Stimulated activated effector memory CD8-positive, alpha-beta T cell treated with anti-CD3 and anti-CD28 coated beads, Interleukin-12 subunit alpha, Interleukin-12 subunit beta, amount 100 ng/mL, for 72 hours (primary cell): ENCODE measurements at regions not wholly inside any gene's neighbourhood (a gene's known extent, or its start where the extent isn't known, plus 50 kb on each side); places are given as distances from the start of the nearest gene placed in this dataset.

ENCODE experiments used
- ATAC-seq: fragments of 150-1000 bp; cut with Tn5 transposase; 2 replicates; pipeline ENCODE4 v1.10.0; 2021
- DNase-seq, 2 donors: peaks; one replicate each; pipeline ENCODE4 v3.0.0; 2021 to 2022; ENCODE audit warnings: low spot score in 2 of 2
- H3K27ac Mint-ChIP-seq: one replicate; pipeline ENCODE4 v1.8.0; 2022; ENCODE audit warnings: mild to moderate bottlenecking, mixed read lengths
- H3K36me3 Mint-ChIP-seq: one replicate; pipeline ENCODE4 v1.8.0; 2022; ENCODE audit warnings: mild to moderate bottlenecking, mixed read lengths
- H3K4me1 Mint-ChIP-seq: one replicate; pipeline ENCODE4 v1.8.0; 2022; ENCODE audit warnings: mixed read lengths
- H3K4me3 Mint-ChIP-seq: one replicate; pipeline ENCODE4 v1.8.0; 2022; ENCODE audit warnings: mild to moderate bottlenecking, mixed read lengths
- H3K9me3 Mint-ChIP-seq: one replicate; pipeline ENCODE4 v1.8.0; 2022; ENCODE audit warnings: mixed read lengths

DNA sequence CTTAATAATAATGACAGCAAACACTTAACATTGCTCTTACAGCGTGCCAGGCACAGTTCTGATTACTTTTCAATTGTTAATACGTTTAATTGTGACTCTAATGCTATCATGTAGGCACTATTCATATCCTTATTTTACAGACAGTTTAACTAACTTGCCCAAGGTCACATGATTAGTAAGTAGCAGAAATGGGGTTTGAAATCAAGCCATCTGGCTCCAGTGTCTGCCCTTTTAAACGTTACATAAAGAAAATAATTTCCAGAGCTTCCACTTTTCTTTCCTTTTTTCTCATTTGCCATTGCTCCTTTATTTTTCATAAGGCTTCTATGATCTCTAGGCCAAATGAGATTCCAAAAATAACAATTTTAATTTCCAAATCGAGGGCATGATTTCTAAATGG, 50.6 kb upstream of the IKZF2 start:
- Mint-ChIP-seq H3K4me3 (no peak overlapping the region), H3K27ac (no peak overlapping the region), H3K36me3 (no peaks in the 10 kb centered on the region), H3K4me1 (no peaks in the 10 kb centered on the region), H3K9me3 (no peaks in the 10 kb centered on the region)
- ATAC-seq (no peak), DNase-seq (no peak)

DNA sequence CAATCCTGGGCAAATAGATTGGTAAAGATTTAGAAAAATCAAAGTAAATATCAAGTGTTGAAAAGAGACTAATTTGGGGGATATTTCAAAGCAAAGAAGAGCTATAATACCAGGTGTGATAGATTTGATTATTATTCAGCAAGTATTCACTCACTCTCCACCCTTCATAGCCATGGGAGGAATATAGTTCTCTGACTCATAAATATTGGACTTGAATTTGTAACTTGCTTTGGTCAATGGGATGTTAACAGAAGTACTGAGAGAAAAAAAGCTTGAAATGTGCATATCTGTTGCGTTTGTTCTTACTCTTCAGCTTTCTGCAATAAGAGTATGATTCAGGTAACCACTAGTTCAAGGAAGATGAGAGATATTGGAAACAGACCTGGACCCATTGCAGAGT, 54.5 kb upstream of the IKZF2 start:
- Mint-ChIP-seq H3K27ac (no peak overlapping the region), H3K4me1 (no peaks in the 10 kb centered on the region), H3K36me3 (no peaks in the 10 kb centered on the region), H3K9me3 (no peaks in the 10 kb centered on the region), H3K4me3 (no peak overlapping the region)
- DNase-seq (no peak), ATAC-seq (no peak)

DNA sequence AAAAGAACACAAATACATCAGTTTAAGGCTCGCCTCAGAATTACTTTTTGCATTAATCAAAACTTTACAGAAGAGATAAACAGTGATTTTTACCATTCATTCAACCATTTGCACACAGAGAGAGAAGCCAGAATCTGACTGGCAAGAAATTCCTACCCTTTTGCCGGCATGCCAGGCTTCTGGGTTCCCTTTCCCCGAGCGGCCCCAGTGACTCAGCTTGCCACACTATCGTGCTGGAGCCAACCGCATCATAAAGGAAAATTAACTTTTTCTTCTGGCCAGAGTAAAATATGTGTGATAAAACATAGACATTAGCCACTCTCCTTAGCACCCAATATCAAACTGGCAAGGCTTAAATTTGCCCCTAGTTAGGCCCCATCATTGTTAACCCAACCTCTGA, 61.8 kb upstream of the IKZF2 start:
- H3K4me3 Mint-ChIP-seq = no peak overlapping the region
- H3K36me3 Mint-ChIP-seq = no peaks in the 10 kb centered on the region
- no peaks in the 10 kb centered on the region for H3K4me1 Mint-ChIP-seq
- H3K9me3 Mint-ChIP-seq = no peaks in the 10 kb centered on the region
- ATAC-seq (no peak), DNase-seq (no peak)
- no peak overlapping the region for H3K27ac Mint-ChIP-seq

DNA sequence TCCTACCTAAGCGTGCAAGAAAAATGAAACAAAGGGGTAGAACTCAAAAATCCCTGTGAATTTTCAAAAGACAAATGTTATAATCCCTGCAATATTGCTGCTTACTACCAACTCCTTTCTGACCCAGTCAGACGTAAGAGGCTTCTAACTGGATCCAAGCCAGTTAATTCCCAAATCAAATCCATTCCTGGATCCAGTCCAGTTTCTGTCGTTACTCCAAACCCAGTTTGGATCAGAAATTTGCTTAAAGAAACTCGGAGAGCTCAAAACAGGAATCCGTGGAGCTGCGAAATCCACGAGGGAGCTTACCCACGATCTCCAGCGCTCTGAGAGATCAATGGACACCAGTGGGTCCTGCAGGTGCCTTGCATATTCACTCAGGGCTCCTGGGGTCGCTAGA, 62.8 kb upstream of the IKZF2 start:
- ATAC-seq (no peak), DNase-seq (no peak)
- Mint-ChIP-seq H3K27ac (no peak overlapping the region), H3K4me3 (no peak overlapping the region), H3K36me3 (no peaks in the 10 kb centered on the region), H3K9me3 (no peaks in the 10 kb centered on the region), H3K4me1 (no peaks in the 10 kb centered on the region)

DNA sequence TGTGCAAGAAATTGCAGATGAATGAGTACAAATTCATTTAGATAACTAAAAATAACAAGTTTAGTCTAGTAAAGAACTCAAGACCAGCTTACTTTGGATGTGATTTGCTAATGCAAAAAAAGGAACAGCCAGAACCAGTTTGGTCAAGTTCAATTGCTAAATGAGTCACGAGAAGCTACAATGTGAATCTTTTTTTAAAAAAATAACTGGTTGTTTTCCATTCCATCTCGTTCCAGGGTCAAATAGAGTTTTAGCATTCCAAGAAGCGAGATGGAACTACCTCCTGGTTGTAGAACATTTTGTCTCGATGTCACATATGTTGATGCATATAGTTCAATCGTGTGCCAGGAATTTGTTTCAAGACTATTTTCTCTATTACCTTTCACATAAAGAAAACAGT, 65.0 kb upstream of the IKZF2 start:
- DNase-seq = no peak
- ATAC-seq = no peak
- H3K27ac Mint-ChIP-seq = no peak overlapping the region
- no peak overlapping the region for H3K4me3 Mint-ChIP-seq
- H3K9me3 Mint-ChIP-seq = no peaks in the 10 kb centered on the region
- no peaks in the 10 kb centered on the region for H3K4me1 Mint-ChIP-seq
- H3K36me3 Mint-ChIP-seq = no peaks in the 10 kb centered on the region

DNA sequence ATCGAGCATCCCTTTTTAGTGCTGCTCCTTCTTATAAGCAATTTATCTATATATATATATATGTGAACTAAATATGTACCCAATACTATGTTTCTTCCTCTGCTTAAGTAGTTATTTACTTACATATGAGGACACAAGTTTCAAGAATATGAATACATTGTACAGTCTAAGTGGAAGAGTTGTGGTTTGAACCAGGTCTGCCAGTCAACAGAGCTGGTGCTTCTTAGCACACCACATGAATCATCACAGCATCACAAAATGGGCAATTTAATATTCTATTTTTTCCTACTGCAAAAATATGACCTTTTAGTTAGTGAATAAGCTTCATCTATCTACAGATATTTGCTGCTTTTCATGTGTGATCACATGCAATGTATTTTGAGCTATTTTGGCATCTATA, 64.4 kb upstream of the SPAG16 start:
- no peaks in the 10 kb centered on the region for H3K36me3 Mint-ChIP-seq
- ATAC-seq = peak; percentile 44
- H3K27ac Mint-ChIP-seq = no peak overlapping the region
- H3K9me3 Mint-ChIP-seq = no peaks in the 10 kb centered on the region
- no peaks in the 10 kb centered on the region for H3K4me1 Mint-ChIP-seq
- DNase-seq = no peak
- no peak overlapping the region for H3K4me3 Mint-ChIP-seq

DNA sequence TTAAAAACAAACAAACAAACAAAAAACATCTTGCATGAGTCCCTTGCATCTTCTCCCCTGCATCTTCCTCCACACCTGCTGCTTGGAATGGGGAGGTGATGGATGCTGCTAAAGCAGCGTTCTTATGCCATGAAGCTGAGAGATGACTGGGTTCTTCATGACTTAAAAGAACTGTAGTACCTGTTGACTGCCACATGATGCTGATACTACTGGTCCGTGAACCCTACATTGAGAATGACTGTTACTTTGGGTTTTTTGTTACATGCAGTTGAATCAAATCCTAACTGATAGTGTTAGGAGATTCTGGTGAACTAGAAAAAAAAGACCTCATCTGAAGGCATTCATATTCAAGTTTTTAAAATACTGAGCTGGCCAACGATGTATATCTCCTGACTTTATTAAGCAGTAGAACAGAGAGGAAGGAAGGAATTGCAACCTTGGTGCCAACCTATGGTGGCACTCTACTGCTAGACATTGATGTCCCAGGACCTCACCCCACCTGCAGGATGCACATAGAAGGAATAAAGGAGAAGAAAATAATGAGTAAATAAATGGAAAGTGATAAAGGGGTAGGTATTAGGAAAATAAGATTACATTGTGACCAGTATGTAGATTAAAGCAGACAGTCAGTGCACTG, 63.2 kb upstream of the SPAG16 start:
- Mint-ChIP-seq H3K4me1 (peaks cover 5% of the 10 kb centered on the region), H3K27ac (no peak overlapping the region), H3K4me3 (no peak overlapping the region), H3K9me3 (no peaks in the 10 kb centered on the region), H3K36me3 (no peaks in the 10 kb centered on the region)
- ATAC-seq (peak; percentile 51), DNase-seq (no peak)

DNA sequence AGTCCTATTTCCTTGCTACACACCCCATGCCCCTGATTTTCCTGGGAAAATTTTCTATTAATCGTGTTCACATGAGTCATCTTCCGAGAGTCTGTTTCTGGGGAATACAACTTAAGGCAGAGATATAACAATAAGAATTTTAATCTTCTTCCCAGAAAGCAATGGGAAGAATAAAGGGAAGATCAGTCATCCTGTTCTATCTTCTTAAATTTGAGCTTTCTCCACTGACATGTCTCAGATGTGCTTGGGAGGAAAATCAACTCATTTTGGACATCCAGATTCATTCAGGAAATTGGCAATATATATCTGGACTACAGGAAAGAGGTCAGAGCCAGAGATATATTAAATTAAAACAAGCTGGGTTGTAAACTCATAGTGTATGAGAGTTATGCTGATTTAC, 62.3 kb upstream of the SPAG16 start:
- H3K9me3 Mint-ChIP-seq = no peaks in the 10 kb centered on the region
- DNase-seq (no peak), ATAC-seq (no peak)
- H3K4me1 Mint-ChIP-seq = peaks cover 5% of the 10 kb centered on the region
- H3K27ac Mint-ChIP-seq = no peak overlapping the region
- H3K36me3 Mint-ChIP-seq = no peaks in the 10 kb centered on the region
- no peak overlapping the region for H3K4me3 Mint-ChIP-seq

DNA sequence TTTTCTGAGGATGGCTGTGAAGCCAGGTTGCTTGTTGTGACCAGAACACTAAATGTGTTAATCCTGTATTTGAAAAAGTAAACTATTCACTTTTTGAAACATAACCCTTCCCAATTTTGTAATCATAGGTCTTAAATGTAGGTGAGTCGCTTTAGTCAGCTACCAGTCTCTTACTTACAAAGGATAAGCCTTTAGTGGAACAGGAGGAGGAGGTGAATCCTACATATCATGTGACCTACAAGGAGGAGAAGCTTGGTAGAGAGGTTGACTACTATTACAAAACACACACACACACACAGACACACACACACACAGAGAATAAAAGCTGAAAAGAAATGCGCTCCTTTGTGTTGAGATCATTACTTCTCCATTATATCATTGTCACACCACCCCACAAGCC, 59.9 kb upstream of the SPAG16 start:
- ATAC-seq (no peak), DNase-seq (no peak)
- Mint-ChIP-seq H3K4me3 (no peak overlapping the region), H3K27ac (no peak overlapping the region), H3K9me3 (no peaks in the 10 kb centered on the region), H3K36me3 (no peaks in the 10 kb centered on the region), H3K4me1 (peaks cover 5% of the 10 kb centered on the region)

DNA sequence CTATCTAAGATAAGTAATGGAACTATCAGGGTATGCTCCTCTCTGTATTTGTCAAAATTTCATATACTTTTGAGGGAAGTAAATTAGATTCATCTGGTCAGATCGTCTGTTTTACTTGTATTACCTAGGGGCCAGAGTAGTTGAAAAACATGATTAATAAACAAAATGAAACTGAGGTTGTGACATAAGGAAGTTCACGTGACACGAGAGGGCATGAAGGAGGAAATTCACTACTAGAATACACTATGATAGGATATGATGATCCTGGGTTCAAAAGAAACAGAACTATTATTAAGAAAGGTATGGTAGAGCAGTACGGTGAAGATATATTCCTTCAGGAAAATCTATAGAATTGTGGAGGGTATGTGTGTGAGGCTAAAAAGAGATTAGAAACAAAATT, 58.4 kb upstream of the SPAG16 start:
- Mint-ChIP-seq H3K27ac (no peak overlapping the region), H3K4me1 (peaks cover 5% of the 10 kb centered on the region), H3K4me3 (no peak overlapping the region), H3K9me3 (no peaks in the 10 kb centered on the region), H3K36me3 (no peaks in the 10 kb centered on the region)
- ATAC-seq (no peak), DNase-seq (no peak)

DNA sequence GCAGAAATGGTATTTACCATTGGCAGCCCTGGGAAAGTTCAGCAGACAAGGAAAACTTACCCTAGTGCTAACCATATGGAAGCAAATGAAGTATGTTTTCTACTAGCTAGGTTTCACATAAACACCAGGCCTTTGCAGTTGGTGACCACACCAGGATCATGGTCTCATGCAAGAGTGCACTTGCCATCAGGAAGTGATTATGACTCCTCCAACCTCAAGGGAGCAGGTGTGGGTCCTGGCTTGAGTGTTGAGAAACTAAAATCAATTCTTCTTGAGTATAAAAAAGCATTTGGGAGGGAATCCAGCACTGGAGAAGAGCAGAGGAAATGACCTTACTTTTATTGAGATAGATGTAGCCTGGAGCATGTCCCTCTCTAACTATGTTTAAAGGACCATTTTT, 56.8 kb upstream of the SPAG16 start:
- peaks cover 5% of the 10 kb centered on the region for H3K4me1 Mint-ChIP-seq
- no peak for DNase-seq

DNA sequence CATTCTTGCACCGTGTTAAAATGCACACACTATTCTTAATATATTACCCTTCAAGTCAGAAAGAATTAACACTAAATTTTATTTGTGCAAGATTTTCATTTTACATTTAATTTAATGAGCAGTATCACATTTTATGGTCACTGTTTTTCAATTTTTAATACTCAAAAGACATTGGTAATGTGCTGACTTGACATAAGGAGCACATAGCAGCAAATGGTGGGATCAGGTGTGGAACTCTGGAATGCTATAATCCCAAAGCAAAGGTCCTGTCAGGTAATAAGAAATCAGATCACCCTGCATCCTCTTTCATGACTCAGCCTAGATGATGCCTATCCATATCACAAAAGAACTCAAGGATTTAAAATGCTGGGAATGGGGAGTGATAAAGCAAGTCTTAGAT, 55.6 kb upstream of the SPAG16 start:
- H3K27ac Mint-ChIP-seq = no peak overlapping the region
- no peaks in the 10 kb centered on the region for H3K9me3 Mint-ChIP-seq
- ATAC-seq = no peak
- no peak overlapping the region for H3K4me3 Mint-ChIP-seq
- H3K4me1 Mint-ChIP-seq = peaks cover 15% of the 10 kb centered on the region
- no peak for DNase-seq
- no peaks in the 10 kb centered on the region for H3K36me3 Mint-ChIP-seq

More for the DNA sequence above, 56.8 kb upstream of the SPAG16 start:
- Mint-ChIP-seq H3K9me3 (no peaks in the 10 kb centered on the region), H3K27ac (no peak overlapping the region), H3K4me3 (no peak overlapping the region), H3K36me3 (no peaks in the 10 kb centered on the region)
- ATAC-seq = peak; percentile 74

DNA sequence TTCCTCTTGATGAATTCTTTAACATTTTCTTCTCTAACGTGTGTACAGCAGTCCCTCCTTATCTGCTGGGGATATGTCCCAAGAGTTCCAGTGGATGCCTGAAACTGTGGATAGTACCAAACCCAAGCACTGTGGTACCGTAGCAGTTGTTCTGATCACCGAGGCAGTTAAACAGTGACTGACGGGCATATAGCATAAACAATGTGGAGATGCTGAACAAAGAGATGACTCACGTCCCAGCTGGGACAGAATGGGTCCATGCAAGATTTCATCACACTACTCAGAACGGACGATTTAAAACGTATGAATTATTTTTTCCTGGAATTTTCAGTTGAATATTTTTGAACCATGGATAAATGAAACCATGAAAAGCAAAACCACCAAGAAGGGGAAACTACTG, 54.5 kb upstream of the SPAG16 start:
- H3K36me3 Mint-ChIP-seq = no peaks in the 10 kb centered on the region
- no peak for DNase-seq
- no peaks in the 10 kb centered on the region for H3K9me3 Mint-ChIP-seq
- no peak overlapping the region for H3K4me3 Mint-ChIP-seq
- peaks cover 17% of the 10 kb centered on the region for H3K4me1 Mint-ChIP-seq
- no peak for ATAC-seq
- no peak overlapping the region for H3K27ac Mint-ChIP-seq

DNA sequence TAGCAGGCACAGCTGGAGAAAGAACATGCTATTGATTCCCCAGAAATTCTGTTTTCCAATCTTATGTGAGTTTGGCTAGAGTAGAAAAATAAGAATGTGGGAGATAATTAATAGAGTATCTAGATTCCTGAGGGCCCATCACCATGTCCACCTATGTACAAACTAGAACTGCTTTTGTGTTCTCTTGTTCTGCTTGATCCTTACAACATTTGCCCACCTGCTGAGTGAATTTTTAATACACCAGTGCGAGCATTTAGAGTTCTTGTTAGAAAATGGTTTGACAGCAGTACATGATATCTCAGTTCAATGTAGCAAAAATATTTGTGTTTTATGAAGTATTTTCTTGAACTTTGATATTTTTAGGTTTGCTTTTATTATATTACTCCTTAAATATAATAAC, 52.3 kb upstream of the SPAG16 start:
- no peak for ATAC-seq
- H3K4me3 Mint-ChIP-seq = no peak overlapping the region
- no peak overlapping the region for H3K27ac Mint-ChIP-seq
- peaks cover 12% of the 10 kb centered on the region for H3K4me1 Mint-ChIP-seq
- no peak for DNase-seq
- no peaks in the 10 kb centered on the region for H3K9me3 Mint-ChIP-seq
- H3K36me3 Mint-ChIP-seq = no peaks in the 10 kb centered on the region

DNA sequence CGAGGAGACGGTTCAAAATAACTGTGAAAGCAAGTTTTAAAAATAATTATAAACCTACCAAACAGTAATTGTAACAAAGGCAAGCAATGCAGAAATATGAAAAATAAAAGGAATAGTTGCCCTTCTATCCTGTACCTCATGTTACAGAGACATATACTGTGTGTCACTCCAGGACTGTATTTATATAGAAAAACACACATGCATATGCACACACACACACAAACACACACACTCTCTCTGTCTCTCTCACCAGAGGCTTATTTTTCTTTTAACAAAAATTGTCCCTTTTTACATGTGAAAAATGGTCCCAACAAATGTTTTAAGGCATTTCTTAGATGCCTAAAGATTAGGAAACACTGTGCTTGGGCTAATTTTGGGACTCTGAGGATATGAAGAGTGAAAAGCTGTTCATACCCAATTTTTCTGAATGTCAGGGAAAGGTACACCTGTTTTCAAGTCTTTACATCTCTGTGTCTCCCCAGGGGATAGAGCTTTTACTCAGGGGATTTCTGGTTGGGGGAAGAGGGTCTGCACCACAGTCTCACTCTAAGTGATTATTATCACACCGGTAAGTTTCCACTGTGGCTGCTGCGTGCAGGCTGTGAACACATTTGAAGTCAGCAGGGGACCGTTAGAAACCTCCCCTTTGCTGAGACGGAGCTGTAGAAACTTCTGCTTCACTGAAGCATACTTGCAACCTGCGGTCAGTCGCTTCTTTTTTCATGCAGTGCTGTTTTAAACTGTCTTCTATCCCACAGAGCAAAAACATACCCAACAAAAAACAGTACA, 51.4 kb upstream of the SPAG16 start:
- Mint-ChIP-seq H3K27ac (no peak overlapping the region), H3K4me1 (peaks cover 12% of the 10 kb centered on the region), H3K9me3 (no peaks in the 10 kb centered on the region), H3K4me3 (peak overlapping the region; percentile 2), H3K36me3 (no peaks in the 10 kb centered on the region)
- peak; percentile 5 to 67 for DNase-seq
- peak; percentile 89 for ATAC-seq
